Hematopoietic multipotent progenitor cell treated with erythropoietin and hydrocortisone succinate and interleukin-3 and kit ligand, for 15 days (in vitro differentiated cells): ENCODE measurements at regions not wholly inside any gene's neighbourhood (a gene's known extent, or its start where the extent isn't known, plus 50 kb on each side); places are given as distances from the start of the nearest gene placed in this dataset.
"Not testable (repeated sequence)": the region's sequence is repeated elsewhere in the genome, so short reads cannot be mapped to it uniquely, and the experiment has no call there.

Experiments used
- DNase-seq: peaks from one replicate; pipeline ENCODE4 v3.0.0-alpha.2; 2015; ENCODE audit warnings: low spot score

GRCh38 chr9:62837254-62837911 lies 1647.5 kb downstream of the SPATA31A7 start:
- not testable (repeated sequence) for DNase-seq

GRCh38 chr9:62838024-62838718 lies 1648.3 kb downstream of the SPATA31A7 start:
- not testable (repeated sequence) for DNase-seq

GRCh38 chr9:62839168-62839567 lies 1649.3 kb downstream of the SPATA31A7 start:
- not testable (repeated sequence) for DNase-seq

GRCh38 chr9:62843145-62843544 lies 1653.3 kb downstream of the SPATA31A7 start:
- not testable (repeated sequence) for DNase-seq

GRCh38 chr9:62843706-62844290 lies 1654.0 kb downstream of the SPATA31A7 start:
- DNase-seq: not testable (repeated sequence)

GRCh38 chr9:62844681-62845185 lies 1654.9 kb downstream of the SPATA31A7 start:
- DNase-seq: not testable (repeated sequence)

GRCh38 chr9:62848258-62848657 lies 1658.4 kb downstream of the SPATA31A7 start:
- not testable (repeated sequence) for DNase-seq

GRCh38 chr9:62849991-62850390 lies 1660.2 kb downstream of the SPATA31A7 start:
- DNase-seq: not testable (repeated sequence)

GRCh38 chr9:62857280-62857679 lies 1667.4 kb downstream of the SPATA31A7 start:
- DNase-seq: not testable (repeated sequence)

GRCh38 chr9:62858240-62858639 lies 1668.4 kb downstream of the SPATA31A7 start:
- not testable (repeated sequence) for DNase-seq

- DNase-seq: not testable (repeated sequence)
These were observed 1671.4 kb downstream of the SPATA31A7 start for GRCh38 chr9:62860939-62861860.

GRCh38 chr9:62862180-62862579 lies 1672.3 kb downstream of the SPATA31A7 start:
- DNase-seq: not testable (repeated sequence)

- not testable (repeated sequence) for DNase-seq
These were observed 1673.5 kb downstream of the SPATA31A7 start for GRCh38 chr9:62863319-62863718.

- DNase-seq: not testable (repeated sequence)
These were observed 1674.0 kb downstream of the SPATA31A7 start for GRCh38 chr9:62863867-62864266.

GRCh38 chr9:62864481-62865469 lies 1674.9 kb downstream of the SPATA31A7 start:
- DNase-seq: not testable (repeated sequence)

- not testable (repeated sequence) for DNase-seq
These were observed 1679.2 kb downstream of the SPATA31A7 start for GRCh38 chr9:62869061-62869460.

- not testable (repeated sequence) for DNase-seq
These were observed 1681.9 kb downstream of the SPATA31A7 start for GRCh38 chr9:62871765-62872164.

GRCh38 chr9:62874213-62874612 lies 1684.4 kb downstream of the SPATA31A7 start:
- not testable (repeated sequence) for DNase-seq

- not testable (repeated sequence) for DNase-seq
These were observed 1685.1 kb downstream of the SPATA31A7 start for GRCh38 chr9:62874745-62875599.
